Trophoblast cell (in vitro differentiated cells and primary cell): ENCODE measurements at regions not wholly inside any gene's neighbourhood (a gene's known extent, or its start where the extent isn't known, plus 50 kb on each side); places are given as distances from the start of the nearest gene placed in this dataset.
A peak's percentile ranks its signal among the peaks of the same experiment; 100 is the strongest.

Experiments
- DNase-seq, 2 donors: peaks; one replicate each; pipeline ENCODE4 v3.0.0-alpha.2; 2016
- H2AFZ ChIP-seq: 2 replicates; pipeline ENCODE4 v1.6.1; 2013; ENCODE audit warnings: low read length, moderate library complexity, mild to moderate bottlenecking; ENCODE audit not compliant: insufficient read depth, poor library complexity
- H2AK5ac ChIP-seq: 2 replicates; pipeline ENCODE4 v1.6.1; 2013; ENCODE audit warnings: mild to moderate bottlenecking, low read length
- H2BK120ac ChIP-seq: 2 replicates; pipeline ENCODE4 v1.6.1; 2013; ENCODE audit warnings: low read length, mild to moderate bottlenecking, moderate library complexity; ENCODE audit not compliant: insufficient read depth, poor library complexity
- H2BK12ac ChIP-seq: 2 replicates; pipeline ENCODE4 v1.6.1; 2013; ENCODE audit warnings: mild to moderate bottlenecking, low read length, moderate library complexity
- H2BK5ac ChIP-seq: 2 replicates; pipeline ENCODE4 v1.6.1; 2013; ENCODE audit warnings: low read length, low read depth, moderate library complexity, mild to moderate bottlenecking; ENCODE audit not compliant: poor library complexity
- H3K14ac ChIP-seq: 2 replicates; pipeline ENCODE4 v1.6.1; 2013; ENCODE audit warnings: mild to moderate bottlenecking, low read length
- H3K18ac ChIP-seq: 2 replicates; pipeline ENCODE4 v1.6.1; 2013; ENCODE audit warnings: mild to moderate bottlenecking, low read length
- H3K23ac ChIP-seq: 2 replicates; pipeline ENCODE4 v1.6.1; 2013; ENCODE audit warnings: low read length
- H3K27ac ChIP-seq: 2 replicates; pipeline ENCODE4 v1.5.1; 2013; ENCODE audit warnings: low read depth, mild to moderate bottlenecking, inconsistent platforms, low read length, moderate library complexity
- H3K27me3 ChIP-seq: 2 replicates; pipeline ENCODE4 v1.6.1; 2013; ENCODE audit warnings: inconsistent platforms, mild to moderate bottlenecking, low read length, moderate library complexity; ENCODE audit not compliant: insufficient read depth
- H3K36me3 ChIP-seq, 2 experiments: 1 replicate in 1 of 2; 2 replicates in 1 of 2; pipeline ENCODE4 v1.6.1; 2013; ENCODE audit warnings: low read length in 2 of 2, mild to moderate bottlenecking in 2 of 2, moderate library complexity in 1 of 2; ENCODE audit not compliant: insufficient read depth in 2 of 2, control insufficient read depth in 1 of 2
- H3K4ac ChIP-seq: 2 replicates; pipeline ENCODE4 v1.6.1; 2013; ENCODE audit warnings: low read depth, mild to moderate bottlenecking, low read length, moderate library complexity
- H3K4me1 ChIP-seq, 2 experiments: 1 replicate in 1 of 2; 2 replicates in 1 of 2; pipeline ENCODE4 v1.6.1; 2013; ENCODE audit warnings: low read length in 2 of 2, mild to moderate bottlenecking in 2 of 2, moderate library complexity in 1 of 2; ENCODE audit not compliant: insufficient read depth in 2 of 2, control insufficient read depth in 1 of 2
- H3K4me2 ChIP-seq: 2 replicates; pipeline ENCODE4 v1.6.1; 2013; ENCODE audit warnings: inconsistent platforms, mild to moderate bottlenecking, low read length, moderate library complexity
- H3K4me3 ChIP-seq: 2 replicates; pipeline ENCODE4 v1.5.1; 2013; ENCODE audit warnings: mild to moderate bottlenecking, low read depth, low read length, inconsistent platforms
- H3K79me1 ChIP-seq: one replicate; pipeline ENCODE4 v1.6.1; 2013; ENCODE audit warnings: low read length
- H3K79me2 ChIP-seq: 2 replicates; pipeline ENCODE4 v1.6.1; 2013; ENCODE audit warnings: low read length, mild to moderate bottlenecking; ENCODE audit not compliant: control insufficient read depth, insufficient read depth, poor library complexity
- H3K9ac ChIP-seq: 2 replicates; pipeline ENCODE4 v1.6.1; 2013; ENCODE audit warnings: mild to moderate bottlenecking, low read length
- H3K9me3 ChIP-seq: 2 replicates; pipeline ENCODE4 v1.6.1; 2013; ENCODE audit warnings: low read depth, mild to moderate bottlenecking, control low read depth, inconsistent platforms, low read length; ENCODE audit not compliant: insufficient read depth
- H4K12ac ChIP-seq: 2 replicates; pipeline ENCODE4 v1.6.1; 2013; ENCODE audit warnings: low read depth, mild to moderate bottlenecking, low read length, moderate library complexity
- H4K8ac ChIP-seq: 2 replicates; pipeline ENCODE4 v1.6.1; 2013; ENCODE audit warnings: low read depth, mild to moderate bottlenecking, low read length, moderate library complexity
- H4K91ac ChIP-seq: one replicate; pipeline ENCODE4 v1.6.1; 2013; ENCODE audit warnings: low read depth, mild to moderate bottlenecking, low read length, moderate library complexity
- WGBS: extraction: QIAGEN DNeasy Blood & Tissue Kit; methylation state at CpG from one replicate; pipeline ENCODE4 v1.1.7; 2013; ENCODE audit warnings: missing lambda C conversion rate; ENCODE audit not compliant: insufficient read length, insufficient coverage; ENCODE audit errors: extremely low coverage; 5-methylcytosine and 5-hydroxymethylcytosine counted together

- no peak overlapping the region for H3K4me2 ChIP-seq
- no peak overlapping the region for H2AK5ac ChIP-seq
- no CpG with 5 or more reads among the region's 10 CpGs for WGBS
- H3K4ac ChIP-seq = no peak overlapping the region
- no peaks in the 10 kb centered on the region for H3K9me3 ChIP-seq
- no peak overlapping the region for H3K27ac ChIP-seq
- peaks cover 6% of the 10 kb centered on the region for H3K79me1 ChIP-seq
- no peak overlapping the region for H3K14ac ChIP-seq
- H3K9ac ChIP-seq = no peak overlapping the region
- DNase-seq = no peak
- H3K18ac ChIP-seq = no peak overlapping the region
- H2BK12ac ChIP-seq = no peak overlapping the region
- no peak overlapping the region for H4K8ac ChIP-seq
- H2AFZ ChIP-seq = no peak overlapping the region
- H4K12ac ChIP-seq = no peak overlapping the region
- no peaks in the 10 kb centered on the region for H3K27me3 ChIP-seq
- H2BK5ac ChIP-seq = no peak overlapping the region
- no peak overlapping the region for H3K23ac ChIP-seq
- no peak overlapping the region for H4K91ac ChIP-seq
- no peak overlapping the region for H3K4me3 ChIP-seq
- no peak overlapping the region for H2BK120ac ChIP-seq
- H3K4me1 ChIP-seq = peaks cover 3 to 8% of the 10 kb centered on the region in 2 experiments
- H3K36me3 ChIP-seq = no peaks in the 10 kb centered on the region
- H3K79me2 ChIP-seq = no peaks in the 10 kb centered on the region
These were observed 206.9 kb downstream of the PTEN start for GRCh38 chr10:88070080-88070880.

- no peaks in the 10 kb centered on the region for H3K9me3 ChIP-seq
- H2BK120ac ChIP-seq = no peak overlapping the region
- WGBS = no CpG with 5 or more reads among the region's 4 CpGs
These were observed 208.5 kb downstream of the PTEN start for GRCh38 chr10:88071879-88072278.

GRCh38 chr10:88073682-88074081, 210.3 kb downstream of the PTEN start:
- Histone ChIP-seq H3K4me2 (no peak overlapping the region), H4K12ac (no peak overlapping the region), H3K4ac (no peak overlapping the region), H3K27me3 (no peaks in the 10 kb centered on the region), H4K91ac (no peak overlapping the region), H3K79me2 (no peaks in the 10 kb centered on the region), H3K4me3 (no peak overlapping the region), H2BK120ac (no peak overlapping the region), H3K9ac (no peak overlapping the region), H2BK5ac (no peak overlapping the region), H3K23ac (no peak overlapping the region), H3K36me3 (no peaks in the 10 kb centered on the region), H3K18ac (no peak overlapping the region), H2AK5ac (no peak overlapping the region), H2AFZ (no peak overlapping the region), H3K4me1 (peaks cover 2 to 3% of the 10 kb centered on the region in 2 experiments), H2BK12ac (no peak overlapping the region), H3K27ac (no peak overlapping the region), H3K14ac (no peak overlapping the region), H3K9me3 (no peaks in the 10 kb centered on the region), H3K79me1 (no peaks in the 10 kb centered on the region), H4K8ac (no peak overlapping the region)
- DNase-seq = no peak
- WGBS = no CpG with 5 or more reads among the region's 4 CpGs

More at GRCh38 chr10:88071879-88072278, 208.5 kb downstream of the PTEN start:
- Histone ChIP-seq H3K9ac (no peak overlapping the region), H4K8ac (no peak overlapping the region), H2BK12ac (peak overlapping the region; percentile 15), H3K18ac (no peak overlapping the region), H3K27ac (no peak overlapping the region), H3K4ac (no peak overlapping the region), H3K79me1 (peaks cover 2% of the 10 kb centered on the region), H3K79me2 (no peaks in the 10 kb centered on the region), H2AK5ac (no peak overlapping the region), H4K91ac (no peak overlapping the region), H3K4me2 (no peak overlapping the region), H2AFZ (no peak overlapping the region), H3K4me3 (no peak overlapping the region), H4K12ac (no peak overlapping the region), H3K36me3 (no peaks in the 10 kb centered on the region), H3K4me1 (peaks cover 2 to 3% of the 10 kb centered on the region in 2 experiments), H3K14ac (no peak overlapping the region), H3K23ac (no peak overlapping the region), H2BK5ac (no peak overlapping the region), H3K27me3 (no peaks in the 10 kb centered on the region)
- no peak for DNase-seq

DNA sequence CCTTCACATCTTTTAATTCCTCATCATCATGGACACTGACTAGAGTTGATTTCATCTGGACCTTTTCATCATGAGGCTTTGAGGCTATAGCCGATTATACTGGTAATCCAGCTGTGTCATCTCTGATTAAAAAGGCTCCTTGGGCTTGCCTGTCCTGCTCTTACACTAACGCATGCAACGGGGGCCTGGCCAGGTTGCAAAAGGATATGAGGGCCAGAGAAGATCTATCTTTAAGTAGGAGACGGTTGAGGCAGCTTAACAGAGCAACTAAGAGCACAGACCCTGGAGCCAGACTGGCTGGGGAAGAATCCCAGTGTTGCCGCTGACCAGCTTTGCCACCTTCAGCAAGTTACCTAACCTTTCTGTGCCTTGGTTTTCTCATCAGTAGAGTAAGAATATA, 211.5 kb downstream of the PTEN start:
- no peak overlapping the region for H4K12ac ChIP-seq
- H3K27ac ChIP-seq = no peak overlapping the region
- H4K8ac ChIP-seq = no peak overlapping the region
- H2AFZ ChIP-seq = no peak overlapping the region
- H2BK12ac ChIP-seq = no peak overlapping the region
- H3K23ac ChIP-seq = no peak overlapping the region
- no CpG with 5 or more reads among the region's 5 CpGs for WGBS
- H4K91ac ChIP-seq = no peak overlapping the region
- H3K36me3 ChIP-seq = no peaks in the 10 kb centered on the region
- H3K4me1 ChIP-seq = peaks cover 5 to 7% of the 10 kb centered on the region in 2 experiments
- no peaks in the 10 kb centered on the region for H3K79me2 ChIP-seq
- H3K4ac ChIP-seq = no peak overlapping the region
- no peak overlapping the region for H2AK5ac ChIP-seq
- H3K14ac ChIP-seq = no peak overlapping the region
- H3K79me1 ChIP-seq = peaks cover 5% of the 10 kb centered on the region
- H3K9me3 ChIP-seq = no peaks in the 10 kb centered on the region
- H3K27me3 ChIP-seq = no peaks in the 10 kb centered on the region
- H3K9ac ChIP-seq = no peak overlapping the region
- no peak overlapping the region for H2BK5ac ChIP-seq
- H3K4me2 ChIP-seq = no peak overlapping the region
- no peak overlapping the region for H3K4me3 ChIP-seq
- DNase-seq = no peak
- H2BK120ac ChIP-seq = no peak overlapping the region
- H3K18ac ChIP-seq = no peak overlapping the region
